Uterus (tissue), 3 donors: ENCODE measurements at regions not wholly inside any gene's neighbourhood (a gene's known extent, or its start where the extent isn't known, plus 50 kb on each side); places are given as distances from the start of the nearest gene placed in this dataset.
"Not testable (repeated sequence)": the region's sequence is repeated elsewhere in the genome, so short reads cannot be mapped to it uniquely, and the experiment has no call there.

Source experiments
- DNase-seq, 2 donors: peaks; one replicate each; pipeline ENCODE4 v3.0.0-alpha.2; 2019 to 2020
- H3K27ac ChIP-seq, 2 donors: fragments of 200-600 bp; sonication (generic); 1 replicate in 1 of 2; 2 replicates in 1 of 2; pipeline ENCODE4 v1.5.1; 2016 to 2018
- H3K27me3 ChIP-seq, 2 donors: fragments of 200-600 bp; sonication (generic); one replicate each; pipeline ENCODE4 v1.5.1; 2018 to 2019; ENCODE audit warnings: control low read depth in 1 of 2
- H3K36me3 ChIP-seq, 2 donors: fragments of 200-600 bp; sonication (generic); one replicate each; pipeline ENCODE4 v1.5.1; 2019; ENCODE audit warnings: control low read depth in 1 of 2
- H3K4me1 ChIP-seq, 2 donors: fragments of 200-600 bp; sonication (generic); one replicate each; pipeline ENCODE4 v1.5.1; 2018 to 2019; ENCODE audit warnings: control low read depth in 1 of 2
- H3K4me3 ChIP-seq, 2 donors: fragments of 200-600 bp; sonication (generic); 1 replicate in 1 of 2; 2 replicates in 1 of 2; pipeline ENCODE4 v1.5.1; 2018 to 2019; ENCODE audit warnings: mild to moderate bottlenecking in 1 of 2
- H3K9me3 ChIP-seq, 2 donors: fragments of 200-600 bp; sonication (generic); one replicate each; pipeline ENCODE4 v1.5.1; 2019; ENCODE audit warnings: control low read depth in 1 of 2
- POLR2A ChIP-seq, 2 donors: fragments of 450-650 bp; IDR thresholded peaks; one replicate each; pipeline ENCODE4 v1.6.1; 2016; ENCODE audit warnings: antibody characterized with exemption in 2 of 2, mild to moderate bottlenecking in 1 of 2, moderate library complexity in 1 of 2
- intact Hi-C: fragments of 100-400 bp; cut with DNase I; formaldehyde crosslinking; loops from one replicate; pipeline ENCODE4 v1.15.1; 2023; ENCODE audit warnings: low total_unique reads
- TF ChIP-seq, protein P1 (sequence below), 4 experiments: fragments of 200-600 bp in 2 of 4; fragments of 450-650 bp in 2 of 4; sonication (generic) in 2 of 4; IDR thresholded peaks; one replicate each; pipeline ENCODE4 v1.5.1; 2016 to 2019; ENCODE audit warnings: antibody characterized with exemption in 4 of 4, mild to moderate bottlenecking in 2 of 4, moderate library complexity in 1 of 4
- donor health status: DM: yes; HTN: yes; CAD: no.

GRCh38 chr16:73106329-73107034 is 58.6 kb upstream of the ZFHX3 start:
- intact Hi-C loops, result no loop called here
- no peak overlapping the region for H3K27ac ChIP-seq
- no peak for TF ChIP-seq POLR2A (IDR thresholded peaks at IDR 0.05)
- TF ChIP-seq, protein P1, sequence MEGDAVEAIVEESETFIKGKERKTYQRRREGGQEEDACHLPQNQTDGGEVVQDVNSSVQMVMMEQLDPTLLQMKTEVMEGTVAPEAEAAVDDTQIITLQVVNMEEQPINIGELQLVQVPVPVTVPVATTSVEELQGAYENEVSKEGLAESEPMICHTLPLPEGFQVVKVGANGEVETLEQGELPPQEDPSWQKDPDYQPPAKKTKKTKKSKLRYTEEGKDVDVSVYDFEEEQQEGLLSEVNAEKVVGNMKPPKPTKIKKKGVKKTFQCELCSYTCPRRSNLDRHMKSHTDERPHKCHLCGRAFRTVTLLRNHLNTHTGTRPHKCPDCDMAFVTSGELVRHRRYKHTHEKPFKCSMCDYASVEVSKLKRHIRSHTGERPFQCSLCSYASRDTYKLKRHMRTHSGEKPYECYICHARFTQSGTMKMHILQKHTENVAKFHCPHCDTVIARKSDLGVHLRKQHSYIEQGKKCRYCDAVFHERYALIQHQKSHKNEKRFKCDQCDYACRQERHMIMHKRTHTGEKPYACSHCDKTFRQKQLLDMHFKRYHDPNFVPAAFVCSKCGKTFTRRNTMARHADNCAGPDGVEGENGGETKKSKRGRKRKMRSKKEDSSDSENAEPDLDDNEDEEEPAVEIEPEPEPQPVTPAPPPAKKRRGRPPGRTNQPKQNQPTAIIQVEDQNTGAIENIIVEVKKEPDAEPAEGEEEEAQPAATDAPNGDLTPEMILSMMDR (IDR thresholded peaks at IDR 0.05), result no peak

GRCh38 chr16:73101568-73101967 is 53.6 kb upstream of the ZFHX3 start:
- H3K36me3 ChIP-seq, result no peaks in the 10 kb centered on the region
- no peak for DNase-seq

More at GRCh38 chr16:73106329-73107034, 58.6 kb upstream of the ZFHX3 start:
- Histone ChIP-seq H3K4me1 (no peaks in the 10 kb centered on the region), H3K9me3 (no peaks in the 10 kb centered on the region), H3K36me3 (no peaks in the 10 kb centered on the region), H3K27me3 (no peaks in the 10 kb centered on the region), H3K4me3 (no peak overlapping the region)
- no peak for DNase-seq

DNA sequence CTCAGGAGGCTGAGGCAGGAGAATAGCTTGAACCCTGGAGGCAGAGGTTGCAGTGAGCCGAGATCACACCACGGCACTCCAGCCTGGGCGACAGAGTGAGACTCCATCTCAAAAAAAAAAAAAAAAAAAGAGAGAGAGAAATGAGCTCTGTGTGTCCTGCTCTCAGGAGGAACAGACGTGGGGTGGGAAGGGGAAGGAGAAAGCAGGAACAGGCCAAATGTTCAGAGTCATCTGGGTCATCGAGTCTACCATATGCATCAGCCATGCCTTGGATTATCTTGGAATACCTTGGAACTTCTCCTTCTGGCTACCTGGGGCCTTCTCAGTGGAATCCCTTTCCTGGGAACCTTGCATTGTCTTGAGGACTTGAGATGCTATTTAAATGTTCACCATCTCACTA is 51.7 kb upstream of the ZFHX3 start:
- H3K4me3 ChIP-seq, H3K9me3 ChIP-seq, intact Hi-C loops, H3K36me3 ChIP-seq, H3K4me1 ChIP-seq, DNase-seq, H3K27ac ChIP-seq, H3K27me3 ChIP-seq: not testable (repeated sequence)

More at GRCh38 chr16:73101568-73101967, 53.6 kb upstream of the ZFHX3 start:
- H3K27ac ChIP-seq, result no peak overlapping the region
- H3K9me3 ChIP-seq, result no peaks in the 10 kb centered on the region
- no peaks in the 10 kb centered on the region for H3K27me3 ChIP-seq
- no peak overlapping the region for H3K4me3 ChIP-seq
- H3K4me1 ChIP-seq, result no peaks in the 10 kb centered on the region
- TF ChIP-seq, protein P1 (IDR thresholded peaks at IDR 0.05), result no peak
- no peak for TF ChIP-seq POLR2A (IDR thresholded peaks at IDR 0.05)
- intact Hi-C loops, result no loop called here
